NCI-H1105 (cell line): ENCODE measurements at regions not wholly inside any gene's neighbourhood (a gene's known extent, or its start where the extent isn't known, plus 50 kb on each side); places are given as distances from the start of the nearest gene placed in this dataset.
A peak's percentile ranks its signal among the peaks of the same experiment; 100 is the strongest.

Experiments used
- DNase-seq: peaks from one replicate; lab custom pipeline; 2025; lab: John Stamatoyannopoulos, UW

- no peak for DNase-seq
Observed at GRCh38 chr3:145716519-145716918, 444.5 kb downstream of the PLOD2 start.

GRCh38 chr3:145719114-145719513 lies 441.9 kb downstream of the PLOD2 start:
- DNase-seq = no peak

- DNase-seq = no peak
Observed at GRCh38 chr3:145721273-145721805, 439.6 kb downstream of the PLOD2 start.

GRCh38 chr3:145721815-145722214 lies 439.2 kb downstream of the PLOD2 start:
- DNase-seq = no peak

- no peak for DNase-seq
Observed at GRCh38 chr3:145727476-145727875, 433.5 kb downstream of the PLOD2 start.

GRCh38 chr3:145735631-145736030 lies 425.4 kb downstream of the PLOD2 start:
- no peak for DNase-seq

DNA sequence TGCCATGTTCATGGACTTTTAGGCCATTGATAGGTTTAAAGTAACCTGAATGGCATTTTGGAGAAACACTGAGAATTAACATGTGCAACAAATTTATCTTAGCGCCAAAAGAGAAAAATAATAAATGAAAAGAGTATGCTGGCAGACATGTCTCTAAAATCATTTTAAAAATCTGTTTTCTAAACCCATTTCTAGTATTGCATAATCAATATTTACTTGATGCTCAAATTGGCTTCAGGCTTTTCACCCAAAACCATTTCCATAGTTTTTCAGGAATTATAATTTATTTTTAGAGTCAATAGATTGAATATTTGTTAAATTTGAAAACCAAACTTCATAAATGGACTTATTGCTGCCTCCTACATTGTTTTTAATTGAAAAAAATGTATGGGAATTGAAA lies 423.0 kb downstream of the PLOD2 start:
- DNase-seq = no peak

DNA sequence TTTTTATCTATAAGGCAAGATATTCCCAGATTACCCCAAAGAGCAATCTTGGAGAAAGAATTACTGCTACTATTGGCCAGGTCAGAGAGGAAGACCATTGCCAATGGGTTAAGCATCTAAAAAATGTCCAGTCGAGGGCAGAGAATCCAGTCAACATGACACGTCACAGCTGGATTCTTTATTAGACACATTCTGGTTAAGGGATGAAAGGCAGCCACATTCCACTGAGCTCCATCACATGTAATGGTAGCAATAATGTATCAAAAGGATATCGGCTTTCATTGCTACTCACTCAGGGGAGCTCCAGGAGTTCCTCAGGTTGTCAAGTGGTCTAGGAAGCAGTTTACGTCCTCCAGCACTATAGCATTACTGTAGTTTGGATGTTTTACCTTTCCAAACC lies 421.1 kb downstream of the PLOD2 start:
- no peak for DNase-seq

GRCh38 chr3:145750657-145751056 lies 410.3 kb downstream of the PLOD2 start:
- no peak for DNase-seq

DNA sequence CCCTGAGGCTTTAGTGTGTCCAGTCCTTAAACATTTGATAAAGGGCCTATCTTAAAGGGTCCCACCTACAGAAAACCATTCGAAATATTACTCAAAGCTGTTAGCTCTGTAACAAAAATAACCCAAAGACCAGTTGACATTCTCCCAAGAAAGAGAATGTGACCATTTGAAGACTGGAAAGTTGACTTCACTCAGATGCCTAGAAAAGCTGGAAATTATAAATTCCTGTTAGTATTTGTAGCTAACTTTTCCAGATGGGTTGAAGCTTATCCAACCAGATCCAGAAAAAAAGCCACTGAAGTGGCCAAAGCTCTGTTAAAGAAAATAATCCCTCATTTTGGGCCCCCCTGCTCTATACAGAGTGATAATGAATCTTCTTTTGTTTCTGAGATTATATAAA lies 408.4 kb downstream of the PLOD2 start:
- DNase-seq = no peak

DNA sequence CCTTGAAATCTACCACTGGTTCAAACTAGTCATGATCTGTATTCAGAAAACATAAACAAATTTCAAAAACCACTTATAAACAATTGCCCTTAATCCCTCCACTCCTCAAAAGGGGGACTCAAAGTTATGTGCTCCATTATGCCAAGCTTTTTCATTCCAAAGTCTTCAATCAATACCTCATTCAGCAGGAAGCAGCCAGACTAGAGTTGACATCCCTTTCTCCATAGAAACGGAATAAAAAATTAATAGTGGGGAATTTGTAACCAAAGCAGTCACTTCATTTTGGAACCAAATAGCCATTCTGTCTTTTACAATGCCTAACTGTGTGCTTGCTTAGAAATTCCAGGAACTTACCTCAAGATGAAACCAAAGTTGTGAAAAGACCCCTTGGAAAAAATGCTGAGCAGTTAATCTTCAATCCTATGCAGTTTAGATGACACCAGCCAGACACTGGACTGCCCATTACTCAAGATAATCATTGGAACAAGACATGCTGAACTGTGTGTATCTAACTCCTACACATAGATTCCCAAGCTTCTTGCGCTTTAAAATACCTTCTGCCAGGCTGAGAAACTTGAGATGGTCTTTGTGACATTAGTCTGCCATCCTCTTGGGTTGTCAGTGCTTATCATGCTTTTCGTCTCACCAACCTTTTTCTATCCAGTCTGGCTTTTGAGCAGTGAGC lies 406.2 kb downstream of the PLOD2 start:
- DNase-seq = no peak

GRCh38 chr3:145760036-145760435 lies 400.9 kb downstream of the PLOD2 start:
- DNase-seq = no peak

GRCh38 chr3:145767909-145768308 lies 393.1 kb downstream of the PLOD2 start:
- peak; percentile 16 for DNase-seq

- peak; percentile 46 for DNase-seq
Observed at GRCh38 chr3:145776782-145777408, 384.1 kb downstream of the PLOD2 start.

- DNase-seq = no peak
Observed at GRCh38 chr3:145780301-145780700, 380.7 kb downstream of the PLOD2 start.

DNA sequence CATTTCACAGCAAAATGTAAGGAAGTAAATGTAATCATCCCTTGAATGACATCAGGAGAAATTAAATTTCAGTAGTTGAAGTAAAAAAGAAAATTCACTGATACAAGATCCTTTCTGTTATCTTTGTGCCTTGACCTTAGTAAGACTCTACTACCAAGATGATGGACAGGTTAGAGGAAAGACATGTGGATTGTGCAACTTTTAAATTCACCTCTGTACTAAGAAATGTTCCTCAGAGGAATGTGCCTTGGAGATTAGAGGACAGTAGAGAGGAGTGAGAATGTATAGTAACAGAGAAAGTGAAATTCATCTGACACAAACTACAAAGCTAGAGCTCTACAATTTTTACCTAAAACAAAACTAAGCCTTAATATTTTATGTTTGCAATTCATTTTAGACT lies 375.3 kb downstream of the PLOD2 start:
- DNase-seq = no peak

DNA sequence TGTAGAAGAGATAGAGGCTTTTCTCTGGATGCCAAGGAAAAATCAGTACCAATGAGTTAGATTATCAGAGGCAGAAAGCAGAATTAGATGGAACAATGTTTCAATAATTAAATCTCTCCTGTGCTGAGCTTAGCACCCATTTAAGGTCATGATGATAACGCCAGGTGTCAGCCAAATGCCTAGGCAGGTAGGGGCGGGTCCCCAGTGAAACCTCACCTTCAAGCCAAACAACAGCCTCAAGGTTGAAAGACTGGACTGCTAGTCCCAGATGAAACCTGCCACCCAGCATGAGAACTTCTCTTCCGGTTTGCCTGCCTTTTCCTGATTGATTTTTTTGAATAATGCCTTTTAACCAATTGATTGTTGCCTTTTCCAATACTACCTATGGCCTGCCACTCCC lies 363.0 kb downstream of the PLOD2 start:
- no peak for DNase-seq

DNA sequence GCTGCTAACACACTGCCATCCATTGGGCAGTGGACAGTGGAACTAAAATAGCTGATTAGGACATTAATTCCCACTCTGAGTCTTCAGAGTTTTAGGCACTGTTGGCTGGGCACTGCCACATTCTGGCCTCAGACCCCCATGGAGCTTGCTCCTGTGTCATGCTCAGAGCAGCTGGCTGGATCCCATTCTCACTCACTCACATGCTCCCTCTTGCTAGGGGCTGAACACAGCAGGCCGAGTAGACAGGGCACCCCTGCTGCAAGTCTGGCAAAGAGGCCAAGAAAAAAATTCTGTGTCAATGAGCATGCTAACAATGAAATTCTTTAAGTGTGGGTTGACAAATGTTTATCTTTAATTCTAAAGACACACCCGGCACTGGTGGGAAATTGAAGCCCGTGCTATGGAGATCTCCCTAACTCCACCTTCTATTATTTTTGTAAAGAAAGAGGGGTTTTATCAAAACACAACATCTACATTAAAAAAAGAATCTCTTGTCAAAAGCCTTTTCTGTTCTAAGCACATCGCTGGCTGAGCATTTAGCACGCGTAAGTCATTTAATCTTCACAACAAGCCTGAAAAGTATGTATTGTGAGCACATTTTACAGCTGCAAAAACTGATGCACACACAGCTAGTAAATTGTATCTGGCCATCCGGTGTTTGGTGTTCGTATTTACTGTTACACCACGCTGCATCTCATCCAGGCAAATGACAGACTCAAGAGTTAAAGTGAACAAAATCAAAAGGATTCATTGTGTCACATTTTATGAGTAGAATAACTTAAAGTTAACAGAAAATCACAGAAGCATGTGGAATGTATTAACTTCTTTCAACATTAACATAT lies 362.1 kb downstream of the PLOD2 start:
- DNase-seq = no peak

DNA sequence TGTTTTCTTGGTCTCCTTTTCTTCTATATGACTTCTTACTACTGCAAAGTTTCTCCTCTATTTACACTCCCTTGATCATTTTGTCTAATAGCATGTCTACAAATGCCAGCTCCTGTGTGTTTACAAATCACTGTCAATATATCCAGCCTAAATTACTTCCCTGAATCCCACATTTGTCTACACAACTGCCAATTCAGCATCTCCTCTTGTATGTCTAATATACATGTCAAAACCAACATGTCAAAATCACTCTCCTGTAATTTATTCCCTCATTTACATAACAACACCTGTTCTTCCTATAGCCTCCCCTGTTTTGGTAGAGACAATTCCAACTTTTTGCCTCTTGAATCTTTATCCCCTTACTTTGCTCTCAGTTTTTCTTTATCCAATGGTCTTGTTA lies 359.3 kb downstream of the PLOD2 start:
- DNase-seq = no peak

GRCh38 chr3:145807990-145808389 lies 353.0 kb downstream of the PLOD2 start:
- peak; percentile 22 for DNase-seq

DNA sequence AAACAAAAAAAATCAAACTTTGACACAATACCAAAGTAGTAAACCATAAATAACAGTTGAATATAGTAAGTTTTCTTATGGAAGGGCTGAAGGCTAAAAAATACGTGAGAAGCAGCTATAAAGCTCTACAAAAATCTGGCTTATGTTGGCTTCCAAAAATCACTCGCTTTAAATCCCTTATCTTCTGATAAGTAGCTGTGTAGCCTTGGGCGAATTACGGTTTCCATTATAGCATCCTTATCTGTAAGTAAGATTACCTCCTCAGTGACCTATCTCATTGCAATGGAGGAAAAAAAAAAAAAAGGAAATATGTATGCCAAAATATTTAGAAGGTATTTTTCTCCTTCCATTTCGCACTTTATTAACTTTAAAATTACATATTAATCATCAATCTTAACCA lies 348.6 kb downstream of the PLOD2 start:
- DNase-seq = no peak

GRCh38 chr3:145815707-145816413 lies 345.1 kb downstream of the PLOD2 start:
- no peak for DNase-seq
